ENCODE measurements at regions not wholly inside any gene's neighbourhood (a gene's known extent, or its start where the extent isn't known, plus 50 kb on each side); places are given as distances from the start of the nearest gene placed in this dataset.

- TF ChIP-seq CTCF (IDR thresholded peaks at IDR 0.05; ENCODE audit: insufficient read depth, low read length, missing control alignments), result no peak
- H3K4me3 ChIP-seq (ENCODE audit: low read depth, low read length), result no peak overlapping the region
- DNase-seq (ENCODE audit: low read depth, low spot score), result no peak
- CTCF ChIA-PET, result no interaction called here
- POLR2A ChIA-PET, result no interaction called here
These were observed 194.0 kb downstream of the MYLK4 start for GRCh38 chr6:2556761-2557160.

- ChIA-PET POLR2A (no interaction called here), CTCF (no interaction called here)
- TF ChIP-seq CTCF (IDR thresholded peaks at IDR 0.05; ENCODE audit: insufficient read depth, low read length, missing control alignments), result no peak
- DNase-seq (ENCODE audit: low read depth, low spot score), result no peak
- no peak overlapping the region for H3K4me3 ChIP-seq (ENCODE audit: low read depth, low read length)
These were observed 196.0 kb downstream of the MYLK4 start for GRCh38 chr6:2554651-2555260.

- no peak for TF ChIP-seq CTCF (IDR thresholded peaks at IDR 0.05; ENCODE audit: insufficient read depth, low read length, missing control alignments)
- ChIA-PET CTCF (no interaction called here), POLR2A (no interaction called here)
- no peak for DNase-seq (ENCODE audit: low read depth, low spot score)
- H3K4me3 ChIP-seq (ENCODE audit: low read depth, low read length), result no peak overlapping the region
These were observed 198.1 kb downstream of the MYLK4 start for GRCh38 chr6:2552526-2553154.

GRCh38 chr6:2551705-2552104 is 199.0 kb downstream of the MYLK4 start:
- no peak for DNase-seq (ENCODE audit: low read depth, low spot score)
- ChIA-PET CTCF (no interaction called here), POLR2A (no interaction called here)
- no peak for TF ChIP-seq CTCF (IDR thresholded peaks at IDR 0.05; ENCODE audit: insufficient read depth, low read length, missing control alignments)
- no peak overlapping the region for H3K4me3 ChIP-seq (ENCODE audit: low read depth, low read length)

GRCh38 chr6:2550247-2550646 is 200.5 kb downstream of the MYLK4 start:
- no peak for DNase-seq (ENCODE audit: low read depth, low spot score)
- TF ChIP-seq CTCF (IDR thresholded peaks at IDR 0.05; ENCODE audit: insufficient read depth, low read length, missing control alignments), result no peak
- H3K4me3 ChIP-seq (ENCODE audit: low read depth, low read length), result no peak overlapping the region
- CTCF ChIA-PET, result no interaction called here
- POLR2A ChIA-PET, result no interaction called here

GRCh38 chr6:2549834-2550233 is 200.9 kb downstream of the MYLK4 start:
- POLR2A ChIA-PET, result no interaction called here
- CTCF ChIA-PET, result no interaction called here
- no peak for TF ChIP-seq CTCF (IDR thresholded peaks at IDR 0.05; ENCODE audit: insufficient read depth, low read length, missing control alignments)
- no peak for DNase-seq (ENCODE audit: low read depth, low spot score)
- H3K4me3 ChIP-seq (ENCODE audit: low read depth, low read length), result no peak overlapping the region

Data from AG04449 (cell line).